GM21825 (cell line): ENCODE measurements at regions not wholly inside any gene's neighbourhood (a gene's known extent, or its start where the extent isn't known, plus 50 kb on each side); places are given as distances from the start of the nearest gene placed in this dataset.

Experiments used
- ATAC-seq: cut with Tn5 transposase; IDR thresholded peaks from one replicate; pipeline ENCODE4 v1.9.1; 2021; ENCODE audit warnings: mild to moderate bottlenecking, moderate library complexity; ENCODE audit not compliant: unreplicated experiment

DNA sequence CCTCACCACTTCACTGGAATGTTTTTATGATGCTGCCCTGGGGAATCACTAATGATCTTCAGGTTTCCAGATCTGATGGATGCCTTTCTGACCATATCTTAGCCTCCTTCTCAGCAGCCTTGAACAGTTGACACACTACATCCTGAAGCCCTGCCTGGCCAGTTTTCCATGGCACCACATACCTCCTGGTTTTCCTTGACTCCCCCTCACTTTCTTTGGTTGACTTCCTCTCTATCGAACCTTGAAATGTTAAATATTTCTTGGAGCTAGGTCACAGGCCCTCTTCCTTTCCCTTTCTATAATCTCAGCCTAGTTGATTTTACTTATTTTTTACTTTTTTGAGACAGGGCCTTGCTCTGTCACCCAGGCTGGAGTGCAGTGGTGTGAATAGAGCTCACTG, 108.8 kb upstream of the CDK1 start:
- no peak for ATAC-seq

DNA sequence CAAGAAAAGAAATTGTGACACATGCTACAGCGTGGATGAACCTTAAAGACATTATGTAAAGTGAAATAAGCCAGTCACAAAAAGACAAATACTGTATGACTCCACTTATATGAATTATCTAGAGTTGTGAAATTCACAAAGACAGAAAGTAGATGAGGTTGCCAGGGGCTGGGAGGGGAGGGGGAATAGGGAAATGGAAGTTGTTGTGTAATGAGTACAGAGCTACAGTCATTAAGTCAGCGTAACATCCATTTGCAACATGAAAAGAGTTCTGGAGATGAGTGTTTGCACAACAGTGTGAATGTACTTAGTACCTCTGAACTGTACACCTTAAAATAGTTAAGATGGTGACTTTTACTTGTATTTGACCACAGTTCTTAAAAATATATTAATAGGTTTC, 112.1 kb upstream of the CDK1 start:
- ATAC-seq, result no peak

DNA sequence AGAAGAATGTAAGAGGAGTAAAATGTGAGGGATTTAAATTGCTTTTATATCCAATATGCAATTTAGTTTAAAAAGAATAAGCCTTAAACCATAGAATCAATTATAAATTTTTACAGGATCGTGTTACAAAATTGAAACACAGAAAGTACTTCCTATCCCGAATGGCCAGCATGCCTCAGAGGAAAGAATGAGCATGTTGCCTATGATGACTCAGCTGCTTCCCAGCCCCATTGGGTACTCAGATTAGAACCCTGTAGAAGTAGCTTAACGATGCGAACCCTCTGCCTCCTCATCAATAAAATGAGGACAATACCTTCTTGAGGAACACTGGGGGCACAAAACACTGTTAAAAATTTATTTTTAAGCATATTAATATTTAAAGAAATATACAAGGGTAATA, 113.4 kb upstream of the CDK1 start:
- no peak for ATAC-seq

DNA sequence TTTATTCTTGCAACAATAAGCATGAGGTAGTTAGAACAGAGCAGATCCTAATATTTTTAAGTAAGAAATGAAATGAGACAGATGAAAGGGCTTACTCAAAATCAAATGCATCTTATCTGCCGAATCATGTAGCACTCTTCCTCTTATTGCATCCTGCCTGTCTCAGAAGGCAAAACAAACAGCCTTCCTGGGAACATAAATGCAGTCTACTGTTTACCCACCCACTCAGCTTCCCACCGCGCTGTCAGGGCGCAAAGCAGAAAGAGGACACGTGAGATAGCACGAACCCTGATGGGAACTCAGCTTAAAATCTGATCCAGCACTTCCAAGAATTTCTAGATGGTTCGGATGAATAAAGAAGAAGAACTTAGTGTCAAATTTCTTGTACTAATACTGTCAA, 114.4 kb upstream of the CDK1 start:
- ATAC-seq, result no peak

DNA sequence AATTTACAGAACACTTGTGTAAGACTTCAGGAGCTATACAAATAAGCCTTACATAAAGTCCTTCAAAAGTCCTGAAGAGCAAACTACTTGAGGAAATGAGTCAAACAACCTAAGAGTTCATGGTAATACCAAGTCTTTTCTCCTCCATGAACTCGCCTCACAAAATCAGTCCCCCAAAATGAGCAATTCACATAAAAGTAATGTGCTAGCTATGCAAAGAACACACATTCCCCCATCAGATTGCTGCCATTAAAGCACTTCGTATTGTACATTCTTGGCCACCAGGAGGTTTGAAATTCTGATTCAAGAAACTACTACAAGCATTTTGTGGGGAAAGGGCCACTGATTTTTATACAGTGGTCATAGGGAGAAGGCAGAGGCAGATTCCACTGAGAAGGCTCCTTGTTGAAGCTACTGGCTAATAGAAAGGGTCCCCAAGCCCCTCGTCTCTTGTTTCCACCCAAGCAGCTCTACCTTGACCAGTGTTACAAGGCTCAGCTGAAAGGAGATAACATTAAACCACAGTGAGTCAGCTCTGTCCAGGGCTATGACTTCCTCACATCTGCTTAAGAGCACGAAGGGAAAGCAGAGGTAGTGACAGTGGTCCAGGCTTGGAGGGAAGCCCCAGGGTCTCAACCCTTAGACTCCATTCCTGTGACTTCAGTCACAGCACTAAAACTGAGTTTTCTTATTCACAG, 115.2 kb upstream of the CDK1 start:
- no peak for ATAC-seq

DNA sequence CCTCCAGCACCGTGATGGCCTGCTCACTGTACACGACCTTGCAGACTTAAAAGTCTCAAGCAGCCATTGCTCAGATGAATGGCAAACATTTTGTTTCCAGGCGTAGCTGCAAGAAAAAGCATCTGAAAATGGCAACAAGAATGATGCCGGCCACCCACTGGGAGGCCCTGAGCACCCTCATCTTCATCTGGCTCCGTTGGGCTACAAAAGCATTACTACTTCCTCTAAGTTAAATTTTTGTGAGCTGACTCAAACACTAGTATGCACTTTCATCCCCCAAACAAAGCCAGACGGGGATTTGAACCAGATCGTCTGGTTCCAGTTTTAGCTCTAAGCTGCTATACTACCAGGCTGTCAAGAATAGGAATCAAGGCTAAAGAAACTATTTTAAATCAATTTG, 116.6 kb upstream of the CDK1 start:
- no peak for ATAC-seq

DNA sequence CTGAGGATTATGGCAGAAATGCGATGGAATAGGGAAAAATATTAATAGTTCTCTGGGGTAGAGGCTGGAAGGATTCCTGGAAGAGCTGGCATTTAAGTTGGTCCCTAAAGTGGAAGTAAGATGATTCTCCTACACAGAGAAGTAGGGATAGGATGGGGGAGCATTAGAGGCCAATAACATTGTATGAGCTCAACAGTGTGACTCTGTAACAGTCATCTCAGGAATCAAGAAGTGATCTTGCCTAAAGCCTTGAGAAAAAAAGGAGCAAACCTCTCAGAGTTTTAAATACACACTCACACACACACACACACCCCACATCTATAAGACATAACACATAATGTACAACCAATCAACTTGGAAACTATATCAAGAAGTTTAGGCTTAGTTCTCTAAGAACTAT, 117.7 kb upstream of the CDK1 start:
- ATAC-seq, result no peak

DNA sequence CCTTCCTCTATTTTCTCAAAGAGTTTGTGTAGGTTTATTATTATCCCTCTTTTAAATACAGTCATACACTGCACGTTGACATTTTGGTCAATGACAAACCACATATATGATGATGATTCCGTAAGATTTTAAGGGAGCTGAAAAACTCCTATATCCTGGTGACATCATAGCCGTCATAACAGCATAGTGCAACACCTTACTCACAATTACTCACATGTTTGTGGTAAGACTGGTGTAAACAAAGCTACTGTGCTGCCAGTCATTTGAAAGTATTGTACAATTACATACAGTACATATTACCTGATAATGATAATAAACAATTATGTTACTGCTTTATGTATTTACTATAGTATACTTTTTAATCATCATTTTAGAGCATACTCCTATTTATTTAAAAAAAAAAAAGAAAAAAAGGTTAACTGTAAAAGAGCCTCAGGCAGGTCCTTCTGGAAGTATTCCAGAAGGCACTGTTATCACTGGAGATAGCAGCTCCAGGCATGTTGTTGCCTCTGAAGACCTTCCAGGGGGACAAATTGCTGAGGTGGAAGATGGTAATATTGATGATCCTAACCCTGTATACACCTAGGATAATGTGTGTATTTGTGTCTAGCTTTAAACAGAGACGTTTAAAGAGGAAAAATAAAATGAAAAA, 123.3 kb upstream of the CDK1 start:
- ATAC-seq, result no peak

DNA sequence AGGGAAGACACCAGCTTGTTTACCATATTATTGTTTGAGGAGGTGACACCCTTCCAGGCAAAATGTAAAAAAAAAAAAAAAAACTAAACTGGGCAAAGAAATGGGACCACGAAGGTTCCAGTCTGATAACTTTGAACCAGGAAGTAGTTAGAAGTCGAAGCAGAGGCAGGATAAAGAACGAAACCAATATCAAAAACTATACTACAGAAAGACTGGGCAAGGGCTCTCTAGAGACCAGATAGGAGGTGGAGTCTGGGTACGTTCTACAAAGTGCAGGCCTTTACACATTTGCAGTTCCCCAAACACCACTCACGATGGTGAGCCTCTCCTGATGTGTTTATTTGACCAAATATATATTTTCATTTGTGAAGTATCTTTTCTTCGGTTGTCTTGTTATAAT, 125.7 kb upstream of the CDK1 start:
- ATAC-seq, result peak; percentile 97

DNA sequence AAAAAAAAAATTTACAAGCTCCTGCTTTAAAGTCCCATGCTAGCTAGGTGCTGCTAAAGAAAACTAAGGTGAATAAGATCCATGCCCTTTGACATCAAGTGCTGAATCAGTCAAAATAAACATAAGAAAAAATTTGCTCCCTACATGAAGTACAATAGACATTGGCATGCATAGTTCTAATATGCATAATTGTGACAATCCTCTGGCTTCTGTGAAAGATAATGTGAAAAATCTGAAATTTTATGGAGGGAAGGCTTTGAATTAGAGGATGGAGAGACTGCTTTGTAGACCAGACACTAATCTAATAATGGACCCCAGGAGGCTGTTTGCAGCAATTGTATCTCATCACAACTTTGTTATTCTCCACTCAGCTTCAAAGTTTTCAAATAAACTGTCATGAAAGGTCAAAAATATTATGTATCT, 127.9 kb upstream of the CDK1 start:
- ATAC-seq, result no peak

DNA sequence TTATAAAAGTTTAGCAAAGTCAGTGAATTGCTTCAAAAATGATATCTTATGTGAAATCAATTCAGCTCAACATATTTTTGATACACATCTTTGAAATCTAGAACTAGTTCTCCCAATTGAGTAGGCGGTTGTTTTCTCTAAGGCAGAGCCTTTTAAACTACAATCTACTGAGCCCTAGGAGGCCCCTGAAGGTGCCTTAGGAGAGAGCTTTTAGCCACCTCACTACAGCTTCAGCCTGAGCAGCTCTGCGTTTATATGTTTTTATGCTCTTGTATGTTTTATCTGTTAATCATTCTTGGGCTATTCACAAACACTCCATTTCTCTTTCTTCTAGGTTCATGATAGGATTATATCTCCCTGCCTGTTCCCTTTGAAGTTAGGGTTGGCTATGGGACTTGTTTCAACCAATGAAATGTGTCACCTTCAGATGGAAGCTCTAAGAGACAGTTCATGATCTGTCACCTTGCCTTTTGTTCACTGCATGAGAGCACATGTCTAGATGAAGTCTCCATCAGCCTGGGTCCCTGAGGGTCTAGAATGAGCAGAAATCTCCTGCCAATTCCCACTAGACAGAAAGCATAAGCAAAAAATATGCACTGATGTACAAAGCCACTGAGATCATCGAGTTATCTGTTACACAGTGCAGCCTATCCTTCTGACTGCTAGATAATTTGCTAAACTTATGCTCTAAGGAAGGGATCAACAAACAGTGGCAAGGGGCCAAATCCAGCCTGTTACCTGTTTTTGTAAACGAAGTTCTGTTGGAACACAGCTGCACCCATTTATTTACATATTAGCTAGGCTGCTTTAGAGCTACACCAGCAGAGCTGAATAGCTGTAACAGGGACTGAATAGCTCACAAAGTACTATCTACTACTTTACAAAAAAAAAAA, 128.5 kb upstream of the CDK1 start:
- ATAC-seq, result no peak

DNA sequence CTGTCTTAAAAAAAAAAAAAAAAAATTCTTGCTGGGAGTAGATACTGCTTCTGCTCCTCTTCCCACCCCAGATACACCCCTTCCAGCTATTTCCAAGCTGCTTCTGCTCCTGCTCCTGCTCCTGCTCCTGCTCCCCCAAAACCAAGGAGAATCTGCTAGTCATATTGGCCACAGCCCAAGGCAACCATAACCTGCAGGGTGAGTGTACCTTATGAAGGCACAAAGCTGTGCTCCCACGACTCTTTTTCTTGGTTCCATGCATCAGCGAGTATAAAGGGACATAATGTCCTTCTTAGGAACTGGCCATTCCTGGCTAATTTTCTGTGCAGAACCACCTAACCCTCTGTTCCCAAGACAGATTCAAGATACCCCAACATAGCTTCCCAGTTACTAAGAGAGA, 129.5 kb upstream of the CDK1 start:
- ATAC-seq, result no peak

DNA sequence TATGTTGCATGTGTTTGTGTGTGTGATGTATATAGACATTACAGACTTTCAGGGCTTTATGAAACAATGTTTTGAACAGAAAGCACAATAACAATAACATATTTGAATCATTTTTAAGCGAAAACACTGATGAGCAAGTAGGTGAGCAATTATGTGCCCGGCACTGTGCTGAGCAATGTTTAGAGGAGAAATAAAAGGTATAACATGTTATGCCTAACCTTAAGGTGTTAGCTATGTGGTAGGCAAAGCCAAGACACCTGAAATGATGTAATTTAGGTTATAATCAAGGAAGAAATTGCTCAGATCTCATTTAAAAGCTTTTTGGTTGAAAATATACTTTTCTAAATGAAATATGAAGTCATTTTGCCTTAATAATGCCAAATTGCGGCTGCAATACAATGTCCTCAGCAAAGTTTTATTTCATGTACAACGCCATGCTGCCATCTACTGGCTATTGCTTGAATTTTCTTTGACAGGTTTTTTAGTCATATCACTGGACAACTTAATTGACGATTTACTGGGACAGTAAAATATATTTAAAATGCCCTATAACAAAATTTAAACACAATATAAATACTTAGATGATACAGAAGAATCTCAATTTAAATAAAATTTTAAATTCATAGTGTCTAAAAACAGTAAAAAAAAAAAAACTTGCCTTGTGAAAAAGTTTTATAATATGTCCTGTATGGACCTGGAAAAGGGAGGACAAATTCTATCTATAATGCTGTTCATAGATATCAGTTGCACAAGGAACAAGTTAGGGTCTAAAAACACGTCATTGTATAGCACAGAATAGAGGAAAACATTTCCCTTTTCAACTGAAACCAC, 131.1 kb upstream of the CDK1 start:
- peak; percentile 79 for ATAC-seq

DNA sequence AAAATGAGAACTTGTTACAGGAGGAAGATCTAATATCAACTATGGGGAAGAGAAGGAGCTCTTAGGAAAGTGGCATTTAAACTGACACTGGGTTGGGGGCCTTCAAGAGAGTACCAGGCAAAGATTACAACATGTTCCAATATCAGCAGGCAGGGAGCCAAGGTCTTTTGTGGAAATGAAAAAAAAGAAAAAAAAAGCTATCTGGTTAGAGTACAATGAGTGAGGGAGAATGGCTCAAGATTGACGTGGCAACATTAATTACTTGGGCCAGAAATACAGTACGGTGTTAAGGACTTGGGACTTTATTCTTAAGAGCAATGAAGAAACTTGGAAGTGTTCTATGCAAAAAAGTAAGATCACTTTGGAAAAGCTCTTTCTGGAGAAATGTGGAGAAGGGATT, 132.3 kb upstream of the CDK1 start:
- ATAC-seq, result no peak

DNA sequence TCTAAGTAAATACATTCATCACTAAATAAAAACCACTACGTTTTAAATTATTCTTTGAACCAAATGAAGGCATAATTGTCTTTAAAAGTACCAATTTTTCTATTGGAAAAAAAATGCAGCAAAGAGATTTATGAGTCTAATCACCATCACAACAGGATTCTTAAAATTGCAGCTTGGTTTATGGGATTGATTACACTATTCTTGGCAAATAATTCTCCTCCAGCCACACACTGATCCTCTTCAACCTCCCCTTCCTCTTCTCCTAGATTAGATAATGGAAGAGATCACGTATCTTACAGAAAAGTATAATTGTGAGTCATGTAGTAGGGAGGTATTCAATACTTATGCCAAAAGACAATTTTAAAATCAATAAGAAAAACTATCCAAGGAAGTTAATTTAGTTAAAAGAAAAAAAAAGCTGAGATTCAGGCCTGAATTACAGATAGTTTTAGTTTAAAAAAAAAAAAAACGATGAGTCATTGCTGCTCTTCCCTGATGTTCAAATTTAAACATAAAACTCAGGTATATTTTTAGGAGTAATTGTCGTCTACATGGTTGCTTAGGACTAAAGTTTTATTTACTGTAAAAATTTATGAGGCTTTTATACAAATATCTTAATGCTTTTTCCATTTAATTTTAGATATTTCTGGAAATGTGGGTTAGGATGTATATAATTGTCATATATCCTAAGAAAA, 133.7 kb upstream of the CDK1 start:
- no peak for ATAC-seq

DNA sequence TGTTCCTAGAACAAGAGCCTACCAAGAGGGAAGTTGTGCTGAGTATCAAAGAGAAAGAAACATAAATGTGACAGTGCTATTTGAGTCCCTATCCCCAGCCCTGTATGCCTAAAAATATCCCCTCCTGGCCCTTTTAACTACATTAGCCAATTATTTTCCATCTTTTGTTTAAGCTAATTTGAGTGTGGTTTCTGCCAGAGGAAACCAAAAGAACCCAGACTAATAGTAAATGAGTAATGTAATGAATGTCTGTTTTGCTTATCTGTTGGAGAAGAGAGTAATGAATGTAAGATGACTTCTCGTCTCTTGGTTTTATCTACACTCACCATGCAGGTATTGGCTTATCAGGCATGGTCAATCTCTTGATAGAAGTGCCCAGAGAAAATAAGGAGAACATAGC, 134.4 kb upstream of the CDK1 start:
- no peak for ATAC-seq

DNA sequence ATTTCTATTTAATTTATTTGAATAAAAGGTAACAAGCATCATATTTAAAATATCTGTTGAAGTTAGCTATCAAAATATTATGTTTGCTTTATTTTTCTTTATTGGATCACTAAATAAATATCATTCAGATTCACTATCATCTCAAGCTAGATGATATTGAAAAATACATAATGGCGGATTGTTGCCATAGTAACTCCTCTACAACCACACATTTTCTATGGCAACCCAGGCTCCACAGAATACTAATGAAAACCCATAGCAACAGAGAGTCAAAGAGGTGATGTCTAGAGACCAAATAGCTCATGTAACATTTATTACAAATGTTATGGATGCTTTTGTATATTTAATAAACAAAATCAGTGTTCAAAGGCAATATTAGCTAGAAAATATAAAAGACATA, 148.9 kb upstream of the CDK1 start:
- ATAC-seq, result no peak

DNA sequence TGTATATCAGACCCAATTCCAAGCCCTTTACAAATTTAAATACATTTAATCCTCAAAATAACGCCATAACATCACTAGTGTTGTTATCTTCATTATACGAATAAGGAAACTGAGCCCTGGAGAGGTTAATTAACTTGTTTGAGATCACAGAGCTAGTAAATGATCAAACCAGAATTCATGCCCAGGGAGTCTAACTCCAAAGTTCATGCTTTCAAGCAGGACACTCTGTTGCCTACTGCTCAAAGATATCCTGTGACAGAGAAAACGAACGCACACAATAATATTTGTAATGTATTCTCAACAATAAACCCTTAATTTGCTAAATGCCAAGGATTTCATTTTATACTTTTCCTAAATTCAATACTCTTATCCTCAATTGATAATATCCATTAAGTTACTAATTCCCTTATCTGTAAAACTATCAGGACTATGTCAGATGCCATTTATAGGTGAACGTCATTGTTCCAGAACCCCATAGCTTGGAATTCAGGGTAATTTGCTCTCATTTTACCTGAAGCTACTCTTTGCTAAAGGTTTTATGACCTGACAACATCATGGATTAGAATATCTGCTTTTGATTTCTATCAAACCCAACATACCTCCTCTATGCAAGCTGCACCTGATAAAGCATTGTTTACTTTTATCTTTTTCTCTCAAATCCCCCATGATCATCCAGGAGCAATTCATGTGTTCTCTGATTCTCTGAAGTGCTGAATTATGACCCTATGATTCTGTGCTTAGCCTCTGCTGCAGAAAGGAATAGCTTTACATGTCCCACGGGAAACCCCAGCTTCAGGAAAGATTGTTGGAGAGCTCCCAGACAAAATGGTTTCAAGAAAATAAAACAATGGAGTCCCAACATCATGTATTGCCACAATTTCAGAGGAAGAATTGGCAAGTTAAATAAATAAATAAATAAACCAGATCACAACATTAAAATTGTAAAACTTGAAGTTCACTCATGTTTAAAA, 150.2 kb upstream of the CDK1 start:
- ATAC-seq, result no peak

DNA sequence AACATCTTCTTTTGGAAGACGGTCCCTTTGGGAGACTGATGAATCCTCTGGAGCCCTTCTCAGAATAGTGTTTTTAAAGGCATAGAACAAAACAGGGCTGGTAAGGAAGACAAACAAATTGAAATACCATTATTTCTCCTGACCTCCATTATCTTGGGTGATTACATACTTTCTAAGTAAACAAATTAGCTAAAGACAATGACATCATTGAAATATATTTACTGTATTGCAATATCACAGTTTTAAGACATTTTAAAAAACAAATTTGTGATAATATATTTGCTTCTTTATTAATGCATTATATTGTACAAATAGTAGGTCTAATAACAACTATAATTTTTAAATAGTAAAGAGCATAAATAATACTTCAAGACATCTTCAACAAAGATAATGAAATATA, 152.2 kb upstream of the CDK1 start:
- no peak for ATAC-seq
